DOHH2 (cell line): ENCODE measurements at regions not wholly inside any gene's neighbourhood (a gene's known extent, or its start where the extent isn't known, plus 50 kb on each side); places are given as distances from the start of the nearest gene placed in this dataset.

ENCODE experiments used
- CTCF ChIP-seq: fragments of 200-600 bp; sonication (generic); IDR thresholded peaks from one replicate; pipeline ENCODE4 v1.5.1; 2014; ENCODE audit warnings: antibody characterized with exemption, mild to moderate bottlenecking, low read depth, low read length; ENCODE audit not compliant: poor library complexity, severe bottlenecking
- EZH2phosphoT487 ChIP-seq: fragments of 200-600 bp; sonication (generic); IDR thresholded peaks from 2 replicates; pipeline ENCODE4 v1.6.1; 2017; ENCODE audit warnings: borderline replicate concordance, mild to moderate bottlenecking, antibody characterized with exemption, low read length, moderate library complexity, mixed read lengths

- TF ChIP-seq CTCF = no peak
- TF ChIP-seq EZH2phosphoT487 = no peak
These were observed 61.1 kb downstream of the FOXI2 start for GRCh38 chr10:127798111-127798510.
